ENCODE measurements at regions not wholly inside any gene's neighbourhood (a gene's known extent, or its start where the extent isn't known, plus 50 kb on each side); places are given as distances from the start of the nearest gene placed in this dataset.

- TF ChIP-seq REST (IDR thresholded peaks at IDR 0.05; ENCODE audit: borderline replicate concordance) (no peak), CTCF (IDR thresholded peaks at IDR 0.05; ENCODE audit: poor library complexity, severe bottlenecking) (no peak), EZH2 (IDR thresholded peaks at IDR 0.05; ENCODE audit: borderline replicate concordance, insufficient read depth, low read length, poor library complexity, severe bottlenecking) (no peak)
Observed at GRCh38 chr2:60054571-60055340, 498.7 kb downstream of the BCL11A start.
